GM20000 (cell line): ENCODE measurements at regions not wholly inside any gene's neighbourhood (a gene's known extent, or its start where the extent isn't known, plus 50 kb on each side); places are given as distances from the start of the nearest gene placed in this dataset.

Experiments used
- DNase-seq: peaks from one replicate; pipeline ENCODE4 v3.0.0; 2012; ENCODE audit warnings: low spot score
- TF ChIP-seq, protein P1 (sequence below): IDR thresholded peaks from 2 replicates; pipeline ENCODE4 v1.5.1; 2012; ENCODE audit warnings: mild to moderate bottlenecking, control low read depth; ENCODE audit errors: extremely low read depth, missing control alignments

DNA sequence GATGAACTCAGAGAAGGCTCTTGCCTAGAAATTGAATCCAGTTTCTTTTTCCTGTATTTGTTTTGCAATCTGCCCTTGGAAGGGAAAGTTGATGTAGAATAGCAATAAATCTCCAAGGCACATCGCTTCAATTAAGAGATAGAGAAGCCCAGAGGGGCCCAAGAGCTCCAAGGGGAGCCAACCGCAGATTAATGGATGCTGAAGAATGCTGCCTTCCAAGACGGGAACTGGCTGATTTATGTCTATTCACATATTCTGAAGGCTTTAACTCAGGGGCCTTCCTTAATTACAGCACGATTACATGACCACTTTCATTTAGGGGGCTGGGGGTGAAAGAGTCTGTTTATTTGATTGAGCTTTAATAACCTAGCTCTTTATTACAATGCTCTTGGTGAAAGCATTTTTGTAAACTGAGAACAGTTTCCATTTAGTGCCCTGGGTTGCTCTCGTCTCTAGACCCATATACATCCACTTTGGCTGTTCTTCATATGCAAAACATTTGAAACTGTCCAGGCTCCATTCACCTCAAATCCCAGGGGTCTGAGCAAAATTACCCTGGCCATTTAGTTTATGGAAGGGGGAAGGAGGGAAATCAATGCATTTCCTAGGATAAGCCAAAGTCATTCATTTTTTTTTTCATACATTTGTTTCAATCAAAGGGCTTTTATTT, 87.4 kb upstream of the CLDN14 start:
- TF ChIP-seq, protein P1, sequence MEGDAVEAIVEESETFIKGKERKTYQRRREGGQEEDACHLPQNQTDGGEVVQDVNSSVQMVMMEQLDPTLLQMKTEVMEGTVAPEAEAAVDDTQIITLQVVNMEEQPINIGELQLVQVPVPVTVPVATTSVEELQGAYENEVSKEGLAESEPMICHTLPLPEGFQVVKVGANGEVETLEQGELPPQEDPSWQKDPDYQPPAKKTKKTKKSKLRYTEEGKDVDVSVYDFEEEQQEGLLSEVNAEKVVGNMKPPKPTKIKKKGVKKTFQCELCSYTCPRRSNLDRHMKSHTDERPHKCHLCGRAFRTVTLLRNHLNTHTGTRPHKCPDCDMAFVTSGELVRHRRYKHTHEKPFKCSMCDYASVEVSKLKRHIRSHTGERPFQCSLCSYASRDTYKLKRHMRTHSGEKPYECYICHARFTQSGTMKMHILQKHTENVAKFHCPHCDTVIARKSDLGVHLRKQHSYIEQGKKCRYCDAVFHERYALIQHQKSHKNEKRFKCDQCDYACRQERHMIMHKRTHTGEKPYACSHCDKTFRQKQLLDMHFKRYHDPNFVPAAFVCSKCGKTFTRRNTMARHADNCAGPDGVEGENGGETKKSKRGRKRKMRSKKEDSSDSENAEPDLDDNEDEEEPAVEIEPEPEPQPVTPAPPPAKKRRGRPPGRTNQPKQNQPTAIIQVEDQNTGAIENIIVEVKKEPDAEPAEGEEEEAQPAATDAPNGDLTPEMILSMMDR, result no peak
- DNase-seq, result no peak

DNA sequence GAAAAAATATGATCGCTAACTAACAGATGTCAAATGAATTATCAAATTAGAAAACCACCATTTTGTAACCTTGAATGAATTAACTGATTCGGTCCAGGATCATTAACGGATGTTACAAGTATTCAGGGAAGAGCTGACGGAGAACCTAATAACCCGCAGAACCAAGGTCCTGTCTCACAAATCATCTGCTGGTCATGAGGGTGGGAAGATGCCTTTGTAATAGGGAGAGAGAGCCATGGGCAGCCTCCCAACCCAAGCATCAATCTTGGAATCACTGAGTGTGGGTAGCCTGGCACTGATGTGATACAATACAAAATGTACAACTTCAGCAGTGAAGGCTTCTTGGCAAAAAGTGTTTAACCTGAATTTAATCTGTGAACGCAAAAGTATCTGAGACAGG, 89.6 kb upstream of the CLDN14 start:
- no peak for DNase-seq
- TF ChIP-seq, protein P1, result no peak

DNA sequence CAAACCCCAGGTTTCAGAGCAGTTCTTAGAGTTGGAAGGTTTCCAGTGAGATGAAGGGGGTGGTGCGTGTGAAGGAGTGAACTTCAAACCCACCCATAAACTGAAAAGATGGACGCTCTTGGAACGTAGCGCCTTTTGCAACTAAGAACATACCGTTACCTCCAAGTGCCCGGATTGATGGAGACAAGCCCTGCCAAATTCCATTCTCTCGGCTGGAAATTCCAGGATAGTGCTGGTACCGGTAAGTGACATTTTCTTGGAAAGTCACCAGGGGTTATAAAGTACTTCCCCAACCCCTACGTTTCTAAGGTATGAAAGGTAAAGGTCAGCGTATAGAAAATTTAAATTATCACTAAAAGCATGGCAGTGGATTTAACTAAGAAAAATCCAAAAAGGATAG, 91.6 kb upstream of the CLDN14 start:
- DNase-seq, result no peak
- TF ChIP-seq, protein P1, result no peak

DNA sequence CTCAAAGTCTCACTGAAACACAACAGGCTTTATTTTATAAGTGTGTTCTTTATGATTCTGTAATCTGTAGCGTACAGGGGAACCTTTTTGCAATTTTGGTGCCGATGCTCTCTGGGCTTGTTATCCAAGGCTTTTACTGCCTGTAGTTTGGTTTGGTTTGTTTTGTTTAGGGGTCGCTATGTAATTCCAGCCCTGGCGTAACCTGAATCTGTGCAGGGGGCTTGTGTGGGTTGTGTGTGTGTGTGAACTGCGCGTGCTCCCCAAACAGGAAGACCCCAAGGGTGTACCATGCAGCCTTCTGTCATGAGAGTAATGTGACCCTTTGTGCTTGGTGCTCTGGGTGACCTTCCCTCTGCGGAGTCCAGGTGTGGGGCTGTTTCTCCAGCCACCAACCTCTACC, 92.1 kb upstream of the CLDN14 start:
- TF ChIP-seq, protein P1, result no peak
- no peak for DNase-seq

DNA sequence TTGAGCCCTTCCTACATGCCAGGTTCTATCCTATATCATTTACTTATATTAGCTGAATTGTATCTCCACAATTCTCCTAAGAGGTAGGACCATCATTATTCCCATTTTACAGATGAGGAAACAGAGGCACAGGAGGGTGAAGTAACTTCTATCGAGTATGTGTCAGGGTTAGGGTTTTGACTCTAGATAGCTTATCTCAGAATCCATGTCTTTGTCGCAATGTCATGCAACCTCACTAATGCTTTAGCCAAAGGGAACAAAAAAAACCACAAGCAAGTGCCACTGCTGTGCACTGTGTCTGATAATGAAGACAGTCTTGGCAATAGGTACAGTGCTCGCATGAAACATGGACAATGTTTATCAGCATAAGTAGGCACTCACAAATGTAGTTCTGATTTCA, 95.4 kb upstream of the CLDN14 start:
- DNase-seq, result no peak
- TF ChIP-seq, protein P1, result no peak

DNA sequence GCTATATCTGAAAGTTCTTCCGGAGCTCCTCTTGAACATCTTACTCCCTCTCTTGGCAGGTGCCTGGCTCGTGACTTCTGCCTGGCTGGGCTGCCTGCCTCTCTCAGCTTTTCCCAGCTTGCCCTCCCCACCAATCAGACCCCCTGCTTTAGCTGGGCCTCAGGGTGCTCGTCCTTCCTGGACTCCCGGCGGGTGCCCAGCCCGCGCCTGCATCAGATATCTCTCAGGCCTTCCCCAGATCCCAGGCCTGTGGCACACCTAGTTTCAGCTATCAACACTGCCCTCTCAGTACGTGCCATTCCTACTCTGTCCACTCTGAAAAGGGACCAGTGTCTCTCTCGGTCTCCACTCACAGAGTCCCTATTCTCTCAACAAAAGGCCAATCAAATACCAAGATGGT, 96.5 kb upstream of the CLDN14 start:
- no peak for DNase-seq
- TF ChIP-seq, protein P1, result no peak

DNA sequence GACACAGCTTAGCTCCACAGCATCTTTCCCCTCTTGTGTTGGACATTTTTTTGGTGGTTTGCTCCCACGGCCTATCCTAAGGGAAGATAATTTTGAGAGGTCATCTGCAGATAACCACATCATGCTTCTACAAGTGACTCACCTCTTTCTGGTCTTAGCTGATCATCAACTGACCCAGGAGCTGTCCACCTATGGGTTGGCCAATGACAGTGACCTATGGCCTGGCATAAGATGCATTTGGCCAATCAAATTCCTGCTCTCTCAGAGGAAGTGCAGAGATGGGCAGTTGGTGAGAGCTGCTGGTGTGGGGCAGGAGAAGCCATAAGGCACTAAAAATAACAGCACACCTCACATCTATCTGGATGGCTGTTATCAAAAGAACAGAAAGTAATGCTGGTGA, 100.0 kb upstream of the CLDN14 start:
- TF ChIP-seq, protein P1, result no peak
- no peak for DNase-seq
